ENCODE measurements at regions not wholly inside any gene's neighbourhood (a gene's known extent, or its start where the extent isn't known, plus 50 kb on each side); places are given as distances from the start of the nearest gene placed in this dataset.

DNA sequence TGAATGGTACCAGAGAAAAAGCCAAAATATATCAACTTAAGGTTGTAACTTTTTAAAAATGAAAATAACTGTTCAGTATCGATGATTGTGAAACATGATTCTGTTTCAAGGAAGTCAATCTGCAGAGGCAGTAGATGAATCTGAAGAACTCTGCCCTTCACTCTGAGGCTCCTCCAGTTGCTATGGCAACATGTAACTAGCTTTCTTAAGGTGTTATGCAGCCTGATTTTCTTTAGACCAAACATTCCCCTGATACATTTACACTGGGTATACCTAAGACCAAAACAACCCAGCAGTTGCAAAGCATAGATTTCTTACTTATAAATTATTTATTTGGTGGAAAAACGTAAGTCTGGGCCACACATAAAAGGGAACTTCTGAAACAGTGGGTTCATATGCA lies 133.6 kb upstream of the RASGEF1B start:
- TF ChIP-seq, protein P1, sequence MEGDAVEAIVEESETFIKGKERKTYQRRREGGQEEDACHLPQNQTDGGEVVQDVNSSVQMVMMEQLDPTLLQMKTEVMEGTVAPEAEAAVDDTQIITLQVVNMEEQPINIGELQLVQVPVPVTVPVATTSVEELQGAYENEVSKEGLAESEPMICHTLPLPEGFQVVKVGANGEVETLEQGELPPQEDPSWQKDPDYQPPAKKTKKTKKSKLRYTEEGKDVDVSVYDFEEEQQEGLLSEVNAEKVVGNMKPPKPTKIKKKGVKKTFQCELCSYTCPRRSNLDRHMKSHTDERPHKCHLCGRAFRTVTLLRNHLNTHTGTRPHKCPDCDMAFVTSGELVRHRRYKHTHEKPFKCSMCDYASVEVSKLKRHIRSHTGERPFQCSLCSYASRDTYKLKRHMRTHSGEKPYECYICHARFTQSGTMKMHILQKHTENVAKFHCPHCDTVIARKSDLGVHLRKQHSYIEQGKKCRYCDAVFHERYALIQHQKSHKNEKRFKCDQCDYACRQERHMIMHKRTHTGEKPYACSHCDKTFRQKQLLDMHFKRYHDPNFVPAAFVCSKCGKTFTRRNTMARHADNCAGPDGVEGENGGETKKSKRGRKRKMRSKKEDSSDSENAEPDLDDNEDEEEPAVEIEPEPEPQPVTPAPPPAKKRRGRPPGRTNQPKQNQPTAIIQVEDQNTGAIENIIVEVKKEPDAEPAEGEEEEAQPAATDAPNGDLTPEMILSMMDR (IDR thresholded peaks at IDR 0.05; ENCODE audit: low read length): no peak
- TF ChIP-seq EZH2 (IDR thresholded peaks at IDR 0.05; ENCODE audit: borderline replicate concordance, low read length): no peak

Data from OCI-LY1 (cell line).